SK-N-SH (cell line): ENCODE measurements at regions not wholly inside any gene's neighbourhood (a gene's known extent, or its start where the extent isn't known, plus 50 kb on each side); places are given as distances from the start of the nearest gene placed in this dataset.

Source experiments
- CTCF ChIA-PET: fragments of 300-600, 350-600 bp; formaldehyde crosslinking; extraction: SDS; loops from one replicate; lab custom pipeline; 2021; lab: Yijun Ruan, JAX
- POLR2A ChIA-PET: fragments of 350-600 bp; sonication (Branson Sonifier 250); formaldehyde crosslinking; extraction: SDS; loops from one replicate; lab custom pipeline; 2020; ENCODE audit warnings: antibody characterized with exemption, inconsistent platforms; lab: Yijun Ruan, JAX
- DNase-seq: peaks from one replicate; pipeline ENCODE4 v3.0.0; 2012
- H2AFZ ChIP-seq: fragments of 200-600 bp; sonication (generic); 2 replicates; pipeline ENCODE4 v1.8.1; 2016; ENCODE audit warnings: antibody characterized with exemption, mild to moderate bottlenecking, low read depth
- H3F3A ChIP-seq: fragments of 200-600 bp; sonication (generic); replicated peaks from 2 replicates; pipeline ENCODE3; 2016; ENCODE audit warnings: antibody characterized with exemption, mild to moderate bottlenecking; ENCODE audit not compliant: insufficient read depth
- H3K27ac ChIP-seq, 2 experiments: fragments of 200-500 bp in 1 of 2; fragments of 200-600 bp in 1 of 2; sonication (Bioruptor generic) in 1 of 2; sonication (generic), shearing (Covaris generic) in 1 of 2; 2 replicates each; pipeline versions ENCODE4 v1.5.1 to v1.6.1; 2014 to 2016; ENCODE audit warnings: low read depth in 2 of 2, inconsistent platforms in 1 of 2, low read length in 1 of 2, mild to moderate bottlenecking in 1 of 2, mixed read lengths in 1 of 2
- H3K27me3 ChIP-seq: fragments of 200-600 bp; sonication (generic), shearing (Covaris generic); 2 replicates; pipeline ENCODE4 v1.6.1; 2016; ENCODE audit warnings: mixed run types; ENCODE audit not compliant: insufficient read depth
- H3K36me3 ChIP-seq, 2 experiments: fragments of 200-500 bp in 1 of 2; fragments of 200-600 bp in 1 of 2; sonication (Bioruptor generic) in 1 of 2; sonication (generic) in 1 of 2; replicated peaks in 1 of 2; 2 replicates each; pipeline versions ENCODE3 to v1.5.1; 2014 to 2016; ENCODE audit warnings: low read length in 1 of 2, mild to moderate bottlenecking in 1 of 2; ENCODE audit not compliant: insufficient read depth in 2 of 2, control insufficient read depth in 1 of 2
- H3K4me1 ChIP-seq, 2 experiments: fragments of 200-500 bp in 1 of 2; fragments of 200-600 bp in 1 of 2; sonication (Bioruptor generic) in 1 of 2; sonication (generic), shearing (Covaris generic) in 1 of 2; 2 replicates each; pipeline versions ENCODE4 v1.5.1 to v1.6.1; 2014 to 2016; ENCODE audit warnings: low read depth in 1 of 2, low read length in 1 of 2, mixed run types in 1 of 2; ENCODE audit not compliant: insufficient read depth in 2 of 2, control insufficient read depth in 1 of 2
- H3K4me2 ChIP-seq: fragments of 200-600 bp; sonication (generic), shearing (Covaris generic); 2 replicates; pipeline ENCODE4 v1.6.1; 2017; ENCODE audit warnings: mixed run types
- H3K4me3 ChIP-seq, 2 experiments: fragments of 200-500 bp in 1 of 2; fragments of 200-600 bp in 1 of 2; sonication (Bioruptor generic) in 1 of 2; sonication (generic), shearing (Covaris generic) in 1 of 2; 2 replicates each; pipeline versions ENCODE4 v1.5.1 to v1.8.1; 2014 to 2016; ENCODE audit warnings: low read depth in 2 of 2, inconsistent platforms in 1 of 2, low read length in 1 of 2, mild to moderate bottlenecking in 1 of 2, mixed read lengths in 1 of 2, moderate library complexity in 1 of 2
- H3K79me2 ChIP-seq: fragments of 200-600 bp; sonication (generic); 2 replicates; pipeline ENCODE4 v1.8.1; 2017; ENCODE audit warnings: mild to moderate bottlenecking; ENCODE audit not compliant: insufficient read depth
- H3K9ac ChIP-seq: fragments of 200-600 bp; sonication (generic); 2 replicates; pipeline ENCODE4 v1.6.1; 2017; ENCODE audit warnings: mixed run types
- H3K9me2 ChIP-seq: fragments of 200-600 bp; sonication (generic); 2 replicates; pipeline ENCODE4 v1.6.1; 2017; ENCODE audit warnings: mixed run types
- H3K9me3 ChIP-seq: fragments of 200-600 bp; sonication (generic); 2 replicates; pipeline ENCODE4 v1.6.1; 2017; ENCODE audit warnings: mixed run types, mild to moderate bottlenecking, moderate library complexity
- H4K20me1 ChIP-seq: fragments of 200-600 bp; sonication (generic); 2 replicates; pipeline ENCODE4 v1.6.1; 2017; ENCODE audit warnings: mild to moderate bottlenecking, mixed run types; ENCODE audit not compliant: insufficient read depth
- CHD2 ChIP-seq: fragments of 150-350 bp; IDR thresholded peaks from 2 replicates; pipeline ENCODE4 v1.6.1; 2018; ENCODE audit warnings: low read length; ENCODE audit not compliant: partially characterized antibody
- CTCF ChIP-seq: fragments of 200-600 bp; sonication (generic); IDR thresholded peaks from 2 replicates; pipeline ENCODE4 v1.6.1; 2017; ENCODE audit warnings: antibody characterized with exemption, mild to moderate bottlenecking, moderate library complexity
- EP300 ChIP-seq, 2 experiments: IDR thresholded peaks; 2 replicates each; pipeline versions ENCODE4 v1.4.0 to v1.6.1; 2012; ENCODE audit warnings: borderline replicate concordance in 1 of 2, low read depth in 1 of 2, low read length in 1 of 2
- FOXM1 ChIP-seq: IDR thresholded peaks from 2 replicates; pipeline ENCODE4 v1.4.0; 2012; ENCODE audit warnings: low read depth, mild to moderate bottlenecking
- GABPA ChIP-seq: IDR thresholded peaks from 2 replicates; pipeline ENCODE4 v1.4.0; 2012; ENCODE audit warnings: low read depth, mild to moderate bottlenecking
- GATA2 ChIP-seq: sonication (generic); formaldehyde crosslinking; IDR thresholded peaks from 2 replicates; pipeline ENCODE4 v1.5.0; 2020; ENCODE audit warnings: mild to moderate bottlenecking, missing genetic modification reagents
- IRF3 ChIP-seq: fragments of 150-350 bp; IDR thresholded peaks from 2 replicates; pipeline ENCODE4 v1.6.1; 2016; ENCODE audit warnings: mild to moderate bottlenecking, low read depth, low read length
- MAX ChIP-seq: IDR thresholded peaks from 2 replicates; pipeline ENCODE4 v1.4.0; 2012; ENCODE audit warnings: low read depth
- MEF2A ChIP-seq: IDR thresholded peaks from 2 replicates; pipeline ENCODE4 v1.4.0; 2012; ENCODE audit warnings: low read depth, borderline replicate concordance
- RAD21 ChIP-seq: IDR thresholded peaks from 2 replicates; pipeline ENCODE4 v1.6.1; 2012; ENCODE audit warnings: mild to moderate bottlenecking, low read length
- RCOR1 ChIP-seq: fragments of 150-350 bp; IDR thresholded peaks from 2 replicates; pipeline ENCODE4 v1.6.1; 2017; ENCODE audit warnings: antibody characterized with exemption, low read length
- RFX5 ChIP-seq: IDR thresholded peaks from 2 replicates; pipeline ENCODE4 v1.6.1; 2012; ENCODE audit warnings: mild to moderate bottlenecking, improper control_type of control experiment, low read length
- RXRA ChIP-seq: IDR thresholded peaks from 2 replicates; pipeline ENCODE4 v1.4.0; 2012; ENCODE audit warnings: low read depth, mild to moderate bottlenecking, borderline replicate concordance
- SMC3 ChIP-seq: IDR thresholded peaks from 2 replicates; pipeline ENCODE4 v1.6.1; 2012; ENCODE audit warnings: low read depth, low read length, improper control_type of control experiment
- TAF1 ChIP-seq: IDR thresholded peaks from 2 replicates; pipeline ENCODE4 v1.6.1; 2012; ENCODE audit warnings: low read depth, mild to moderate bottlenecking, low read length, moderate library complexity, borderline replicate concordance
- TCF12 ChIP-seq: IDR thresholded peaks from 2 replicates; pipeline ENCODE4 v1.4.0; 2012
- TEAD4 ChIP-seq: IDR thresholded peaks from 2 replicates; pipeline ENCODE4 v1.4.0; 2012; ENCODE audit warnings: mild to moderate bottlenecking, borderline replicate concordance; ENCODE audit not compliant: insufficient read depth
- USF2 ChIP-seq: fragments of 150-350 bp; IDR thresholded peaks from 2 replicates; pipeline ENCODE4 v1.6.1; 2017; ENCODE audit warnings: antibody characterized with exemption, low read length, low read depth, borderline replicate concordance
- WGBS: methylation state at CpG from one replicate; pipeline ENCODE4 v1.1.6; 2017; ENCODE audit warnings: low lambda C conversion rate; 5-methylcytosine and 5-hydroxymethylcytosine counted together

GRCh38 chr1:30303387-30303786, 420.0 kb downstream of the MATN1 start (continued):
- TF ChIP-seq MAX (no peak), IRF3 (no peak)

GRCh38 chr1:30302858-30303257, 420.5 kb downstream of the MATN1 start:
- no peaks in the 10 kb centered on the region for H3K9me2 ChIP-seq
- no peaks in the 10 kb centered on the region for H4K20me1 ChIP-seq
- TF ChIP-seq GATA2 (CRISPR knock-in tag) (no peak), FOXM1 (no peak), CTCF (no peak), RFX5 (no peak), IRF3 (no peak), RXRA (no peak), SMC3 (no peak), TAF1 (no peak), RAD21 (no peak), CHD2 (no peak), TCF12 (no peak), MEF2A (no peak), USF2 (no peak), RCOR1 (no peak), EP300 (IDR thresholded peaks at IDR 0.05; ENCODE audit: borderline replicate concordance in 1 of 2, low read depth in 1 of 2, low read length in 1 of 2) (no peak), GABPA (no peak), TEAD4 (no peak)
- H3K4me2 ChIP-seq = no peak overlapping the region
- H3K9me3 ChIP-seq = no peaks in the 10 kb centered on the region
- H3K27ac ChIP-seq = no peak overlapping the region
- no peak overlapping the region for H2AFZ ChIP-seq
- ChIA-PET POLR2A (no interaction called here), CTCF (interaction anchor here (1.2 kb wide), 1 partner anchor 77 kb away, joined by 4 read pairs; no protein-coding TSS in a partner anchor)
- no peaks in the 10 kb centered on the region for H3K79me2 ChIP-seq
- no peak overlapping the region for H3K4me3 ChIP-seq
- no peak overlapping the region for H3K9ac ChIP-seq
- no peaks in the 10 kb centered on the region for H3F3A ChIP-seq
- peaks cover 0 to 4% of the 10 kb centered on the region in 2 experiments; a peak in 1 of 4 replicates for H3K4me1 ChIP-seq
- DNase-seq = no peak
- no peaks in the 10 kb centered on the region for H3K36me3 ChIP-seq
- no peaks in the 10 kb centered on the region for H3K27me3 ChIP-seq
- 25% methylated on average over 5 of the region's 5 CpGs for whole genome bisulfite sequencing
